Activated T-helper 2 cell treated with anti-CD3 and anti-CD28 coated beads, Interferon-gamma antibody, Interleukin-2, Interleukin-4, amounts not matched to agents 10 μg/mL and 5 μg/mL and 100 μg/mL, durations not matched to agents 14 hours and 24 hours and 36 hours (primary cell): ENCODE measurements at regions not wholly inside any gene's neighbourhood (a gene's known extent, or its start where the extent isn't known, plus 50 kb on each side); places are given as distances from the start of the nearest gene placed in this dataset.

Experiments used
- DNase-seq: peaks from one replicate; pipeline ENCODE4 v3.0.0; 2021; ENCODE audit warnings: low spot score
- H3K27ac Mint-ChIP-seq: one replicate; pipeline ENCODE4 v1.8.0; 2021; ENCODE audit warnings: mixed read lengths
- H3K27me3 Mint-ChIP-seq: one replicate; pipeline ENCODE4 v1.8.0; 2021; ENCODE audit warnings: low read depth, mixed read lengths
- H3K36me3 Mint-ChIP-seq: one replicate; pipeline ENCODE4 v1.8.0; 2021; ENCODE audit warnings: low read depth, mixed read lengths
- H3K4me1 Mint-ChIP-seq: one replicate; pipeline ENCODE4 v1.8.0; 2021; ENCODE audit warnings: low read depth, mixed read lengths
- H3K4me3 Mint-ChIP-seq: one replicate; pipeline ENCODE4 v1.8.0; 2021; ENCODE audit warnings: low read depth, mild to moderate bottlenecking, moderate library complexity, mixed read lengths
- H3K9me3 Mint-ChIP-seq: one replicate; pipeline ENCODE4 v1.8.0; 2021; ENCODE audit warnings: mixed read lengths
- intact Hi-C: fragments of 100-400 bp; cut with micrococcal nuclease; formaldehyde crosslinking; loops from one replicate; pipeline ENCODE4 v1.15.1; 2023

DNA sequence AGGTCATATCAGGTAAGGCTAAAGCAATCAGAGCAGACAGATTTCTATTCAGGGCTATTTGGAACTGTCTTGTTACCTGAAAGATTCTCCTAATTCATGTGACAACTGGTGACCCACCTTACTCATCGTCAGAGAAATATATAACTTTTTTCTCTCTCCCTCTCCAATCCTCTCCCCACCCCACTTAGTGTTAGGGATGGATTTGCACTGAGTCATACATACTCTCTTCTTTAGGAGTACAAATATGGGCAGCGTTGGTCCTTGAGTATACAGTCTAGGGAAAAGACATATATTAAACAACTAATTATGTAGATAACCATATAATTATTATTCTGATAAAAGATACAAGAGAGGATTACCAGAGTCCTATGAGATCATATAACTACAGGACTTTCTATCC lies 246.3 kb downstream of the HHIPL2 start:
- Mint-ChIP-seq H3K9me3 (no peaks in the 10 kb centered on the region), H3K36me3 (no peaks in the 10 kb centered on the region), H3K4me3 (no peak overlapping the region), H3K27me3 (no peaks in the 10 kb centered on the region), H3K27ac (no peak overlapping the region), H3K4me1 (no peaks in the 10 kb centered on the region)
- intact Hi-C loops = no loop called here
- no peak for DNase-seq

- Mint-ChIP-seq H3K9me3 (no peaks in the 10 kb centered on the region), H3K4me3 (no peak overlapping the region)
Observed at GRCh38 chr1:222299524-222299923, 248.4 kb downstream of the HHIPL2 start.

GRCh38 chr1:222290866-222291265 lies 257.0 kb downstream of the HHIPL2 start:
- H3K36me3 Mint-ChIP-seq = no peaks in the 10 kb centered on the region

More at GRCh38 chr1:222299524-222299923, 248.4 kb downstream of the HHIPL2 start:
- Mint-ChIP-seq H3K27me3 (no peaks in the 10 kb centered on the region), H3K36me3 (no peaks in the 10 kb centered on the region), H3K27ac (no peak overlapping the region), H3K4me1 (no peaks in the 10 kb centered on the region)
- intact Hi-C loops = no loop called here
- DNase-seq = no peak

DNA sequence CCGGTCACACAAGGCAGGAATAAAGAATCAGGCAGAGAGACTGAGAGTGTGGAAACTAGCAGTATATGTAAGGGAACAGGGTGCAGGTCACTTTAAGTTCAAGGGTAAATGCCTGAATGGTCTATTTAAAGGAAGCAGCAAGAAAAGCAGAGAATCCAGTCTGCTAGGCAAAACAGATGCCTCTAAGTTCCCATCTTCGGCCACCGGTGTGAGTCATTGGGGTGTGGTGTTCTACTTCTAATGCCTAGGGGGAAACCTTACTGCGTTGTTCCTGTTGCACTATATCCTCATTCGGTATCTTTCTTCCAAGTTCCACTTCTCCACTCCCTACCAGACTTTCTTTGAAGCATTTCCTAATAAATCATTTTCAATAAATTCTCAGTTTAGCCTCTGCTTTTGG lies 259.9 kb downstream of the HHIPL2 start:
- H3K9me3 Mint-ChIP-seq = no peaks in the 10 kb centered on the region
- no peaks in the 10 kb centered on the region for H3K36me3 Mint-ChIP-seq
- H3K4me3 Mint-ChIP-seq = no peak overlapping the region
- intact Hi-C loops = no loop called here
- DNase-seq = no peak
- no peak overlapping the region for H3K27ac Mint-ChIP-seq
- no peaks in the 10 kb centered on the region for H3K27me3 Mint-ChIP-seq
- H3K4me1 Mint-ChIP-seq = no peaks in the 10 kb centered on the region

More at GRCh38 chr1:222290866-222291265, 257.0 kb downstream of the HHIPL2 start:
- Mint-ChIP-seq H3K27me3 (no peaks in the 10 kb centered on the region), H3K4me1 (no peaks in the 10 kb centered on the region), H3K4me3 (no peak overlapping the region), H3K27ac (no peak overlapping the region), H3K9me3 (no peaks in the 10 kb centered on the region)
- DNase-seq = no peak
- intact Hi-C loops = no loop called here

GRCh38 chr1:222286011-222286410 lies 261.9 kb downstream of the HHIPL2 start:
- intact Hi-C loops = no loop called here
- no peaks in the 10 kb centered on the region for H3K27me3 Mint-ChIP-seq
- H3K4me3 Mint-ChIP-seq = no peak overlapping the region
- no peak overlapping the region for H3K27ac Mint-ChIP-seq
- no peaks in the 10 kb centered on the region for H3K36me3 Mint-ChIP-seq
- no peak for DNase-seq
- H3K9me3 Mint-ChIP-seq = no peaks in the 10 kb centered on the region
- H3K4me1 Mint-ChIP-seq = no peaks in the 10 kb centered on the region

- Mint-ChIP-seq H3K4me1 (no peaks in the 10 kb centered on the region), H3K9me3 (no peaks in the 10 kb centered on the region), H3K4me3 (no peak overlapping the region), H3K36me3 (no peaks in the 10 kb centered on the region), H3K27ac (no peak overlapping the region), H3K27me3 (no peaks in the 10 kb centered on the region)
- DNase-seq = no peak
- intact Hi-C loops = no loop called here
Observed at GRCh38 chr1:222285526-222285925, 262.4 kb downstream of the HHIPL2 start.

- no peaks in the 10 kb centered on the region for H3K27me3 Mint-ChIP-seq
- H3K9me3 Mint-ChIP-seq = no peaks in the 10 kb centered on the region
- no peaks in the 10 kb centered on the region for H3K4me1 Mint-ChIP-seq
- no peaks in the 10 kb centered on the region for H3K36me3 Mint-ChIP-seq
- no peak for DNase-seq
- no peak overlapping the region for H3K4me3 Mint-ChIP-seq
- no peak overlapping the region for H3K27ac Mint-ChIP-seq
- intact Hi-C loops = no loop called here
Observed at GRCh38 chr1:222284466-222284865, 263.4 kb downstream of the HHIPL2 start.

- intact Hi-C loops = no loop called here
- H3K36me3 Mint-ChIP-seq = no peaks in the 10 kb centered on the region
- no peak for DNase-seq
- H3K4me3 Mint-ChIP-seq = no peak overlapping the region
- no peak overlapping the region for H3K27ac Mint-ChIP-seq
- no peaks in the 10 kb centered on the region for H3K4me1 Mint-ChIP-seq
- no peaks in the 10 kb centered on the region for H3K27me3 Mint-ChIP-seq
- no peaks in the 10 kb centered on the region for H3K9me3 Mint-ChIP-seq
Observed at GRCh38 chr1:222283147-222283768, 264.6 kb downstream of the HHIPL2 start.

GRCh38 chr1:222279591-222279990 lies 268.3 kb downstream of the HHIPL2 start:
- H3K9me3 Mint-ChIP-seq = no peaks in the 10 kb centered on the region
- no peak overlapping the region for H3K27ac Mint-ChIP-seq
- H3K27me3 Mint-ChIP-seq = no peaks in the 10 kb centered on the region
- intact Hi-C loops = no loop called here
- H3K4me3 Mint-ChIP-seq = no peak overlapping the region
- no peaks in the 10 kb centered on the region for H3K36me3 Mint-ChIP-seq
- H3K4me1 Mint-ChIP-seq = no peaks in the 10 kb centered on the region
- no peak for DNase-seq

- H3K4me3 Mint-ChIP-seq = no peak overlapping the region
- no peak overlapping the region for H3K27ac Mint-ChIP-seq
- intact Hi-C loops = no loop called here
- no peaks in the 10 kb centered on the region for H3K36me3 Mint-ChIP-seq
- H3K9me3 Mint-ChIP-seq = no peaks in the 10 kb centered on the region
- no peak for DNase-seq
- H3K27me3 Mint-ChIP-seq = no peaks in the 10 kb centered on the region
- H3K4me1 Mint-ChIP-seq = no peaks in the 10 kb centered on the region
Observed at GRCh38 chr1:222278501-222278900, 269.4 kb downstream of the HHIPL2 start.

DNA sequence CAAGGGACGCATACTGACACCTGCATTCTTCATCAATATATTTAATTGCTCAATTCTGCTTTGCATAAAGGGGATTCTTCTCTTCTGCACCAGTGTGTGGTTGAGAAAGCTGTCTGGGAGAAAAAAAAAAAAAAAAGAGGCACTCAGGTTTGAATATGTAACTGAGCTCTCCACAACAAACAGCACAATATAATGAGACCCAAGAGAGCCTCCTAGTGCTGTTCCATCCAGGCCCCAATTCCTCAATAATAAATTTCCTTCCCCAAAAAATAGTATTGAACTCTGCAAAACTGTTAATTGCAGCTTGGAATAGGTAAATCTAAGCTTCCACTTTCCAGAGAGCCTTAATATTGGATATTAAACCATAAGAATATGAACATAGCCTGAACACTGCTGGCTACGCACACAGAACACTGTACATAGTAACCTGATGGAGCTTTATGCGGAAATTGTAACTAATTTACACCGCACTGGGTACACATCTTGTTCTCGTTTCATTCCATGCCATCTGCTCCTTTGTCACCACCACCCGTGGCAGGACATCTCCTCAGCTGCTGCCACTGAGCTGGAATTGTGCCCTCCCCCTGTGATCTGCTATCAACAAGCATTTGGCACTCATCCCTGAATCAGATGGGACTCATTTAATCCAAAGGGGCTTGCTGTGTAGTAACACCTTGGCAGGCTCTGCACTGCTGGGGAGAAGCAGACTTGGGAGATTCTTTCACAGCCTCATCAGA lies 272.0 kb downstream of the HHIPL2 start:
- H3K27ac Mint-ChIP-seq = no peak overlapping the region
- no peaks in the 10 kb centered on the region for H3K9me3 Mint-ChIP-seq
- no peaks in the 10 kb centered on the region for H3K4me1 Mint-ChIP-seq
- no peaks in the 10 kb centered on the region for H3K36me3 Mint-ChIP-seq
- intact Hi-C loops = no loop called here
- H3K4me3 Mint-ChIP-seq = no peak overlapping the region
- H3K27me3 Mint-ChIP-seq = no peaks in the 10 kb centered on the region
- no peak for DNase-seq

GRCh38 chr1:222275001-222275728 lies 272.7 kb downstream of the HHIPL2 start:
- Mint-ChIP-seq H3K4me1 (no peaks in the 10 kb centered on the region), H3K9me3 (no peaks in the 10 kb centered on the region), H3K27me3 (no peaks in the 10 kb centered on the region), H3K36me3 (no peaks in the 10 kb centered on the region), H3K4me3 (no peak overlapping the region), H3K27ac (no peak overlapping the region)
- intact Hi-C loops = no loop called here
- no peak for DNase-seq
